ENCODE measurements at regions not wholly inside any gene's neighbourhood (a gene's known extent, or its start where the extent isn't known, plus 50 kb on each side); places are given as distances from the start of the nearest gene placed in this dataset.
A peak's percentile ranks its signal among the peaks of the same experiment; 100 is the strongest.

DNA sequence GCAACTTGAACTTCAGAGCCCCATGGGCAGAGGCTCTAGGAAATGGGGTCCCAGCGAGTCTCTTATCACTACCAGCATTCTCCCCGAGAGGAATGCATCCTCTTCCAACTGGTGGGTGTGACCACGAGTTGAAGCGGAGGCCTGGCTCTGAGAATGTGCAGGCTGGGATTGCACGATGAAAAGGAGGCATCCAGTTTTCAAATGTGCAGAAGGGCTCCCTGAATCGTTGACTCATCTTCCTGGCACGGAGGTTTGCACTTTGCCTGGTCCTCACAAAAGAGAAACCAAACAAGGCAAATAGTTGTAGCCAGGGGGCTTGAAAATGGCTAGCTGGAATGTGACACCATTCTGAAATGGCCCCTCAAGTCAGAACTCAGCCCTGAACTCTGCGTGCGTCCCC, 216.7 kb downstream of the GLI2 start:
- DNase-seq = no peak
- H3K9me3 ChIP-seq (ENCODE audit: severe bottlenecking) = no peaks in the 10 kb centered on the region
- H3K27me3 ChIP-seq (ENCODE audit: insufficient read depth, low read depth, severe bottlenecking) = no peaks in the 10 kb centered on the region
- TF ChIP-seq, protein P1, sequence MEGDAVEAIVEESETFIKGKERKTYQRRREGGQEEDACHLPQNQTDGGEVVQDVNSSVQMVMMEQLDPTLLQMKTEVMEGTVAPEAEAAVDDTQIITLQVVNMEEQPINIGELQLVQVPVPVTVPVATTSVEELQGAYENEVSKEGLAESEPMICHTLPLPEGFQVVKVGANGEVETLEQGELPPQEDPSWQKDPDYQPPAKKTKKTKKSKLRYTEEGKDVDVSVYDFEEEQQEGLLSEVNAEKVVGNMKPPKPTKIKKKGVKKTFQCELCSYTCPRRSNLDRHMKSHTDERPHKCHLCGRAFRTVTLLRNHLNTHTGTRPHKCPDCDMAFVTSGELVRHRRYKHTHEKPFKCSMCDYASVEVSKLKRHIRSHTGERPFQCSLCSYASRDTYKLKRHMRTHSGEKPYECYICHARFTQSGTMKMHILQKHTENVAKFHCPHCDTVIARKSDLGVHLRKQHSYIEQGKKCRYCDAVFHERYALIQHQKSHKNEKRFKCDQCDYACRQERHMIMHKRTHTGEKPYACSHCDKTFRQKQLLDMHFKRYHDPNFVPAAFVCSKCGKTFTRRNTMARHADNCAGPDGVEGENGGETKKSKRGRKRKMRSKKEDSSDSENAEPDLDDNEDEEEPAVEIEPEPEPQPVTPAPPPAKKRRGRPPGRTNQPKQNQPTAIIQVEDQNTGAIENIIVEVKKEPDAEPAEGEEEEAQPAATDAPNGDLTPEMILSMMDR (IDR thresholded peaks at IDR 0.05; ENCODE audit: low read depth, low read length) = no peak
- no peak overlapping the region for H3K27ac ChIP-seq
- no peaks in the 10 kb centered on the region for H3K36me3 ChIP-seq
- H3K4me3 ChIP-seq (ENCODE audit: low read depth, low read length) = no peak overlapping the region

DNA sequence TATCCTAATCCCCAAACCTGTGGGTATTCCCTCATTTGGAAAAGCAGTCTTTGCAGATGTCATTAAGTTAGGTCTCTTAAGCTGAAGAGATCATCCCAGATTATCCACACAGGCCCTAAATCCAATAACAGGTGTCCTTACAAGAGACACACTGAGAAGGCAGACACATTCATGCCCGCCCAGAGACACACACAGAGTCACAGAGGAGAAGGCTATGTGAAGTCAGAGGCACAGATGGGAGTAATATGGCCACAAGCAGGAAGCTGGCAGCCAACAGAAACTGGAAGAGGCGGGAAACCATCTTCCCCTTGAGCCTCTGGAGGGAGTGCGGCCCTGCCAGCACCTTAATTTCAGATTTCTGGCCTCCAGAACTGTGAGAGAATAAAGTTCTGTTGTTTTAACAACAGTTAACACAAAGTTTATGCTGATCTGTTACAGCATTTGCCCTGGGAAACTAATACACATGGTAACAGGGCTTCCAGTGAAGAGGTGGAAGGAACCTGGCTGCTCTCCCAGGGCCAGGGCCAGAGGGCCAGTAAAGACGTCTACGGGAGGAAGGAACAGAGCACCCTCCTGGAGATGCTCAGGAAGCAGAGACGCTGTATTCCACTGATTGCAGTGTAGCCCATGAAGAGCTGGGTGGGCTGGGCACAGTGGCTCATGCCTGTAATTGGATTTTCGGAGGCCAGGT, 217.5 kb downstream of the GLI2 start:
- H3K27me3 ChIP-seq (ENCODE audit: insufficient read depth, low read depth, severe bottlenecking) = no peaks in the 10 kb centered on the region
- H3K9me3 ChIP-seq (ENCODE audit: severe bottlenecking) = no peaks in the 10 kb centered on the region
- H3K36me3 ChIP-seq = no peaks in the 10 kb centered on the region
- peak overlapping the region; percentile 84 for H3K27ac ChIP-seq
- DNase-seq = peak; percentile 93
- TF ChIP-seq, protein P1 (IDR thresholded peaks at IDR 0.05; ENCODE audit: low read depth, low read length) = no peak
- H3K4me3 ChIP-seq (ENCODE audit: low read depth, low read length) = 0 out of 2 replicates have a peak overlapping the region, but pooled peaks have one; percentile 5

DNA sequence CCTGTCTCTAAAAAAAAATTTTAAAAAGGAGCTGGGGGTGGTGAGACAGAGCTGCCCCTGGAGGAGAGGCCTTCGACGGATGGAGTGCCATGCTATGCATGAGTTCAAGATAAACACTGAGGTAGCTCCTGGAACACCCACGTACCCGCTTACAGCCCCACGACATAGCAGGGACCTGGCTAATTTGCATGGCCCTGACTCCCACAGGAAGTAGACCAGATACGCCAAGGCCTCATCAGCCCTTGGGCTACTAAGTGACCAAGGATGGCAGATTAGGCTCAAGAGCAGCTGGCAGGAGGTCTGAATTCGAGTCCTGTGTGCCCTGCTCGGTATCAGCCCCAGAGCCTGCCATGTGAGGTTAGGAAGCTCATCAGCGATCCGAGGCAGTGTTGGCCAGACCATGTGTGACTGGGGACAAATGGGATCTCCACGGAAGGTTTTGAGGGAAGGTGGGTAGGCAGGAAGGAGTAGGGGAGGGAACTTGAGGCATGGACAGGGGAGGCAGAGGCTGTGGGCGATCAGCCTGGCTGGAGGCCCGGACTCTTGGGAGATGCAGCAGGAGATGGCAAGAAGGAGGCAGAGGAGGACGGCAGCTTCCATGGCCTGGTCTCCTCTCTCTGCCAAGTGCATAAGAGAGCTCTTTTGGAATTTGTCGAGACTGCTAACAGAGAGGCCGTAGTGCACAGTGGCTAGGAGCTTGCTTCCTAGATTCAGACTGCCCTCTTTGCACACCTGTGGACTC, 218.3 kb downstream of the GLI2 start:
- H3K9me3 ChIP-seq (ENCODE audit: severe bottlenecking) = no peaks in the 10 kb centered on the region
- H3K4me3 ChIP-seq (ENCODE audit: low read depth, low read length) = no peak overlapping the region
- TF ChIP-seq, protein P1 (IDR thresholded peaks at IDR 0.05; ENCODE audit: low read depth, low read length) = no peak
- H3K36me3 ChIP-seq = no peaks in the 10 kb centered on the region
- DNase-seq = no peak
- peak overlapping the region; percentile 84 for H3K27ac ChIP-seq
- H3K27me3 ChIP-seq (ENCODE audit: insufficient read depth, low read depth, severe bottlenecking) = no peaks in the 10 kb centered on the region

DNA sequence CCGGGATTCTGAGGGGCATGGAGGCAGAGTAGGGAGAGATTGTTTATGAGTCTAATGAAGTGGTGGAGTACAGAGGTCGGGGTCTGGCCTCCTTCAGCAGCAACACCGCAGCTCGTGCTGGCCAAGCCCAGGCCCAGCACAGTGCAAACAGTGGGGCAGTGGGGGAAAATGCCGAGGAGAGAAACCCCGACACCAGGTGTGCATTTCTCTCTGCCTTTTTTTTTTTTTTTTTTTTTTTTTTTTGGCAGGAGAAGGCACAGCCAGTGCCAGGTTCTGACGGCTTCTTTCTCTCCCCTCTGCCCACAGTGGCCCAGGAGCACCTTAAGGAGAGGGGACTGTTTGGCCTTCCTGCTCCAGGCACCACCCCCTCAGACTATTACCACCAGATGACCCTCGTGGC, 219.3 kb downstream of the GLI2 start:
- H3K27ac ChIP-seq = no peak overlapping the region
- no peaks in the 10 kb centered on the region for H3K36me3 ChIP-seq
- H3K4me3 ChIP-seq (ENCODE audit: low read depth, low read length) = no peak overlapping the region
- no peaks in the 10 kb centered on the region for H3K27me3 ChIP-seq (ENCODE audit: insufficient read depth, low read depth, severe bottlenecking)
- TF ChIP-seq, protein P1 (IDR thresholded peaks at IDR 0.05; ENCODE audit: low read depth, low read length) = no peak
- DNase-seq = no peak
- no peaks in the 10 kb centered on the region for H3K9me3 ChIP-seq (ENCODE audit: severe bottlenecking)

DNA sequence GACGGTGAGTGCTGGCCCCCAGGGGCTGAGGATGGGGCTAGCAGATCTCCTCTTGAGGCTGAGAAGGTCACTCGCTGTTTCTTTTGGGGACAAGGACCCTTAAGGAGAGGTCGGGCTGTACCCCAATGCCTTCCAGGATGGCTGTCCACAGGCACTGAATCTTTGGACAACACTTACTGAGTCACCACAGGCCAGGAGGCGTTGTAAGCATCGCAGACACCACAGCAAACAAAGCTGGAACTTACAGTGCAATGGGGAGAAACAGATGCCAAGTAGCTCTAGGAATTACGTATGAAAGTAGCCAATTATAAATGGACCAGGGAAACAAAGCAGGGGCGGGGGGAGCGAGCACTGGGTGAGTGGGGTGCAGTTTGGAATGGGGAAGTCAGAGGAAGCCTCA, 219.8 kb downstream of the GLI2 start:
- Histone ChIP-seq H3K27me3 (ENCODE audit: insufficient read depth, low read depth, severe bottlenecking) (no peaks in the 10 kb centered on the region), H3K27ac (no peak overlapping the region), H3K9me3 (ENCODE audit: severe bottlenecking) (no peaks in the 10 kb centered on the region), H3K36me3 (no peaks in the 10 kb centered on the region), H3K4me3 (ENCODE audit: low read depth, low read length) (no peak overlapping the region)
- TF ChIP-seq, protein P1 (IDR thresholded peaks at IDR 0.05; ENCODE audit: low read depth, low read length) = no peak
- no peak for DNase-seq
